ENCODE measurements at regions not wholly inside any gene's neighbourhood (a gene's known extent, or its start where the extent isn't known, plus 50 kb on each side); places are given as distances from the start of the nearest gene placed in this dataset.

DNA sequence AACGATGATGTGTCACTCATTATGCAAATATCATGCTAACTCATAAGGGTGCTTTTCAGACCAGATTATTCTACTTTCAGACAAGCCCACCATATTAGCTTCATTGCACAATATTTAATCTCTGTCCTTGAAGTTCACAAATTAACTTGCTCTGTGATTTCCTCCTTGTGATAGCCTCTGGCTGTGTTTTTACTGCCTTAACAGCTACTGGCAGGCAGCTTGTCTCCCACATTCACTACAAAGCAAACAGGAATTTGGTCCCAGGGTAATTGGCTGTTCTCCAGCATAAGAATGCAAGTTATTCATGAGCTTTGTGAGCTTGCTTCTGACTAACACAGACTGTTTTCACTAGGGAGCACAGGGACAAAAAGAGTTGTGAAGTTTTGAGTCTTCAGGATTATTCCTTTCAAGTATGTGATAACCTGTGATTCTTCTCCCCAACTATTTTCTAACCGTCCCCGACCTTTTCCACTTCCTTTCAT, 87.9 kb upstream of the HMCN1 start (continued):
- TF ChIP-seq, protein P1, sequence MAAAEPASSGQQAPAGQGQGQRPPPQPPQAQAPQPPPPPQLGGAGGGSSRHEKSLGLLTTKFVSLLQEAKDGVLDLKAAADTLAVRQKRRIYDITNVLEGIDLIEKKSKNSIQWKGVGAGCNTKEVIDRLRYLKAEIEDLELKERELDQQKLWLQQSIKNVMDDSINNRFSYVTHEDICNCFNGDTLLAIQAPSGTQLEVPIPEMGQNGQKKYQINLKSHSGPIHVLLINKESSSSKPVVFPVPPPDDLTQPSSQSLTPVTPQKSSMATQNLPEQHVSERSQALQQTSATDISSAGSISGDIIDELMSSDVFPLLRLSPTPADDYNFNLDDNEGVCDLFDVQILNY (CRISPR knock-in tag; conservative IDR thresholded peaks at IDR 0.05), result no peak
- TF ChIP-seq, protein P2, sequence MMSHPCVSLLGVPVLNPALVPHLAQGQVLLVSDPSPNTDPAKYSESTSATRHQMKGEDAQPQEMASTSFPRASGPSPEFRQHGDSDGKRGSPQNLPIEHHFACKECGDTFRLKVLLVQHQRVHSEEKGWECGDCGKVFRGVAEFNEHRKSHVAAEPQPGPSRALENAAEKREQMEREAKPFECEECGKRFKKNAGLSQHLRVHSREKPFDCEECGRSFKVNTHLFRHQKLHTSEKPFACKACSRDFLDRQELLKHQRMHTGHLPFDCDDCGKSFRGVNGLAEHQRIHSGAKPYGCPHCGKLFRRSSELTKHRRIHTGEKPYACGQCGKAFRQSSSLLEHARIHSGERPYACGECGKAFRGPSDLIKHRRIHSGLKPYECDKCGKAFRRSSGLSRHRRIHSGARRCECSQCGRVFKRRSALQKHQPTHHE (CRISPR knock-in tag; IDR thresholded peaks at IDR 0.05; ENCODE audit: borderline replicate concordance), result no peak
- TF ChIP-seq ZSCAN29 (CRISPR knock-in tag; conservative IDR thresholded peaks at IDR 0.05) (no peak), ZNF644 (CRISPR knock-in tag; IDR thresholded peaks at IDR 0.05; ENCODE audit: low read depth) (peak; percentile 77), PRPF4 (IDR thresholded peaks at IDR 0.05; ENCODE audit: low read depth, low read length, poor library complexity, severe bottlenecking) (no peak), MIXL1 (CRISPR knock-in tag; IDR thresholded peaks at IDR 0.05) (peak; percentile 99), SSRP1 (CRISPR knock-in tag; IDR thresholded peaks at IDR 0.05) (no peak), BCL6 (CRISPR knock-in tag; IDR thresholded peaks at IDR 0.05) (peak; percentile 79), ATF1 (CRISPR knock-in tag; IDR thresholded peaks at IDR 0.05) (peak; percentile 41; the same call in 1 of the 2 replicates), ZSCAN25 (CRISPR knock-in tag; IDR thresholded peaks at IDR 0.05) (no peak), ZNF329 (CRISPR knock-in tag; IDR thresholded peaks at IDR 0.05; ENCODE audit: low read depth) (no peak)
- TF ChIP-seq, protein P3, sequence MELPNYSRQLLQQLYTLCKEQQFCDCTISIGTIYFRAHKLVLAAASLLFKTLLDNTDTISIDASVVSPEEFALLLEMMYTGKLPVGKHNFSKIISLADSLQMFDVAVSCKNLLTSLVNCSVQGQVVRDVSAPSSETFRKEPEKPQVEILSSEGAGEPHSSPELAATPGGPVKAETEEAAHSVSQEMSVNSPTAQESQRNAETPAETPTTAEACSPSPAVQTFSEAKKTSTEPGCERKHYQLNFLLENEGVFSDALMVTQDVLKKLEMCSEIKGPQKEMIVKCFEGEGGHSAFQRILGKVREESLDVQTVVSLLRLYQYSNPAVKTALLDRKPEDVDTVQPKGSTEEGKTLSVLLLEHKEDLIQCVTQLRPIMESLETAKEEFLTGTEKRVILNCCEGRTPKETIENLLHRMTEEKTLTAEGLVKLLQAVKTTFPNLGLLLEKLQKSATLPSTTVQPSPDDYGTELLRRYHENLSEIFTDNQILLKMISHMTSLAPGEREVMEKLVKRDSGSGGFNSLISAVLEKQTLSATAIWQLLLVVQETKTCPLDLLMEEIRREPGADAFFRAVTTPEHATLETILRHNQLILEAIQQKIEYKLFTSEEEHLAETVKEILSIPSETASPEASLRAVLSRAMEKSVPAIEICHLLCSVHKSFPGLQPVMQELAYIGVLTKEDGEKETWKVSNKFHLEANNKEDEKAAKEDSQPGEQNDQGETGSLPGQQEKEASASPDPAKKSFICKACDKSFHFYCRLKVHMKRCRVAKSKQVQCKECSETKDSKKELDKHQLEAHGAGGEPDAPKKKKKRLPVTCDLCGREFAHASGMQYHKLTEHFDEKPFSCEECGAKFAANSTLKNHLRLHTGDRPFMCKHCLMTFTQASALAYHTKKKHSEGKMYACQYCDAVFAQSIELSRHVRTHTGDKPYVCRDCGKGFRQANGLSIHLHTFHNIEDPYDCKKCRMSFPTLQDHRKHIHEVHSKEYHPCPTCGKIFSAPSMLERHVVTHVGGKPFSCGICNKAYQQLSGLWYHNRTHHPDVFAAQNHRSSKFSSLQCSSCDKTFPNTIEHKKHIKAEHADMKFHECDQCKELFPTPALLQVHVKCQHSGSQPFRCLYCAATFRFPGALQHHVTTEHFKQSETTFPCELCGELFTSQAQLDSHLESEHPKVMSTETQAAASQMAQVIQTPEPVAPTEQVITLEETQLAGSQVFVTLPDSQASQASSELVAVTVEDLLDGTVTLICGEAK (IDR thresholded peaks at IDR 0.05), result no peak
- TF ChIP-seq, protein P3 (CRISPR knock-in tag; IDR thresholded peaks at IDR 0.05), result no peak; the same call in 1 of the 2 replicates
- TF ChIP-seq, protein P4, sequence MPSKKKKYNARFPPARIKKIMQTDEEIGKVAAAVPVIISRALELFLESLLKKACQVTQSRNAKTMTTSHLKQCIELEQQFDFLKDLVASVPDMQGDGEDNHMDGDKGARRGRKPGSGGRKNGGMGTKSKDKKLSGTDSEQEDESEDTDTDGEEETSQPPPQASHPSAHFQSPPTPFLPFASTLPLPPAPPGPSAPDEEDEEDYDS (CRISPR knock-in tag; IDR thresholded peaks at IDR 0.05), result peak; percentile 60; the same call in 1 of the 2 replicates
- TF ChIP-seq, protein P5, sequence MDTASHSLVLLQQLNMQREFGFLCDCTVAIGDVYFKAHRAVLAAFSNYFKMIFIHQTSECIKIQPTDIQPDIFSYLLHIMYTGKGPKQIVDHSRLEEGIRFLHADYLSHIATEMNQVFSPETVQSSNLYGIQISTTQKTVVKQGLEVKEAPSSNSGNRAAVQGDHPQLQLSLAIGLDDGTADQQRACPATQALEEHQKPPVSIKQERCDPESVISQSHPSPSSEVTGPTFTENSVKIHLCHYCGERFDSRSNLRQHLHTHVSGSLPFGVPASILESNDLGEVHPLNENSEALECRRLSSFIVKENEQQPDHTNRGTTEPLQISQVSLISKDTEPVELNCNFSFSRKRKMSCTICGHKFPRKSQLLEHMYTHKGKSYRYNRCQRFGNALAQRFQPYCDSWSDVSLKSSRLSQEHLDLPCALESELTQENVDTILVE (CRISPR knock-in tag; IDR thresholded peaks at IDR 0.05), result peak; percentile 61; the same call in 1 of the 2 replicates
- TF ChIP-seq, protein P6, sequence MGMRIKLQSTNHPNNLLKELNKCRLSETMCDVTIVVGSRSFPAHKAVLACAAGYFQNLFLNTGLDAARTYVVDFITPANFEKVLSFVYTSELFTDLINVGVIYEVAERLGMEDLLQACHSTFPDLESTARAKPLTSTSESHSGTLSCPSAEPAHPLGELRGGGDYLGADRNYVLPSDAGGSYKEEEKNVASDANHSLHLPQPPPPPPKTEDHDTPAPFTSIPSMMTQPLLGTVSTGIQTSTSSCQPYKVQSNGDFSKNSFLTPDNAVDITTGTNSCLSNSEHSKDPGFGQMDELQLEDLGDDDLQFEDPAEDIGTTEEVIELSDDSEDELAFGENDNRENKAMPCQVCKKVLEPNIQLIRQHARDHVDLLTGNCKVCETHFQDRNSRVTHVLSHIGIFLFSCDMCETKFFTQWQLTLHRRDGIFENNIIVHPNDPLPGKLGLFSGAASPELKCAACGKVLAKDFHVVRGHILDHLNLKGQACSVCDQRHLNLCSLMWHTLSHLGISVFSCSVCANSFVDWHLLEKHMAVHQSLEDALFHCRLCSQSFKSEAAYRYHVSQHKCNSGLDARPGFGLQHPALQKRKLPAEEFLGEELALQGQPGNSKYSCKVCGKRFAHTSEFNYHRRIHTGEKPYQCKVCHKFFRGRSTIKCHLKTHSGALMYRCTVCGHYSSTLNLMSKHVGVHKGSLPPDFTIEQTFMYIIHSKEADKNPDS (CRISPR knock-in tag; IDR thresholded peaks at IDR 0.05), result no peak
